HepG2 (cell line): ENCODE measurements at regions not wholly inside any gene's neighbourhood (a gene's known extent, or its start where the extent isn't known, plus 50 kb on each side); places are given as distances from the start of the nearest gene placed in this dataset.

Source experiments
- ATAC-seq: fragments of 200-7000 bp; cut with Tn5 transposase; 3 replicates; pipeline ENCODE4 v1.9.1; 2020; ENCODE audit warnings: mild to moderate bottlenecking, moderate library complexity
- BruUV-seq: library from RNA; stranded (reverse); fragments of 400-500 nt; replicated peaks from 2 replicates; lab custom pipeline; 2021; lab: Mats Ljungman, UMichigan
- CTCF ChIA-PET: fragments of 300-600 bp; formaldehyde crosslinking; extraction: SDS; loops from one replicate; lab custom pipeline; 2021; ENCODE audit warnings: low total read pairs, inconsistent platforms, low intra/inter-chr PET ratio; lab: Yijun Ruan, JAX
- POLR2A ChIA-PET: fragments of 350-600 bp; sonication (Branson Sonifier 250); formaldehyde crosslinking; loops from one replicate; lab custom pipeline; 2020; ENCODE audit warnings: antibody characterized with exemption, inconsistent platforms; lab: Yijun Ruan, JAX
- DNase-seq: peaks from one replicate; pipeline ENCODE4 v3.0.0-alpha.2; 2015; ENCODE audit warnings: low spot score
- FAIRE-seq: peaks from 3 replicates; lab custom pipeline; 2011; peaks lifted over from hg19 to GRCh38; lab: Jason Lieb, UNC
- H2AFZ ChIP-seq: one replicate; pipeline ENCODE4 v1.6.1; 2011; ENCODE audit warnings: low read length, inconsistent platforms
- H3K27ac ChIP-seq: fragments of 300-600 bp; 3 replicates; pipeline ENCODE4 v1.8.0; 2011; ENCODE audit warnings: mixed run types, mild to moderate bottlenecking, mixed read lengths, low read length, inconsistent platforms; ENCODE audit not compliant: insufficient read depth; ENCODE audit errors: extremely low read length
- H3K27me3 ChIP-seq, 2 experiments: fragments of 200-600 bp in 1 of 2; 2 replicates in 1 of 2; 3 replicates in 1 of 2; pipeline versions ENCODE4 v1.6.0 to v1.8.0; 2011; ENCODE audit warnings: low read length in 2 of 2, mild to moderate bottlenecking in 2 of 2, moderate library complexity in 2 of 2, inconsistent platforms in 1 of 2; ENCODE audit not compliant: insufficient read depth in 2 of 2, control insufficient read depth in 1 of 2
- H3K36me3 ChIP-seq, 2 experiments: fragments of 200-600 bp in 1 of 2; replicated peaks in 1 of 2; 2 replicates in 1 of 2; 3 replicates in 1 of 2; pipeline versions ENCODE4 v1.5.1 to v1.8.0; 2011; ENCODE audit warnings: low read length in 2 of 2, inconsistent platforms in 1 of 2; ENCODE audit not compliant: insufficient read depth in 2 of 2, control insufficient read depth in 1 of 2
- H3K4me1 ChIP-seq: 2 replicates; pipeline ENCODE4 v1.5.1; 2012; ENCODE audit warnings: low read length, inconsistent platforms; ENCODE audit not compliant: insufficient read depth
- H3K4me2 ChIP-seq: 2 replicates; pipeline ENCODE4 v1.6.0; 2011; ENCODE audit warnings: low read depth, low read length, inconsistent platforms
- H3K4me3 ChIP-seq, 3 experiments: fragments of 200-600 bp in 1 of 3; sonication (generic), shearing (Covaris generic) in 1 of 3; replicated peaks in 1 of 3; 2 replicates each; pipeline ENCODE4 v1.5.1; 2011 to 2016; ENCODE audit warnings: low read length in 3 of 3, inconsistent platforms in 2 of 3, low read depth in 2 of 3, mild to moderate bottlenecking in 2 of 3, control low read depth in 1 of 3, mixed read lengths in 1 of 3; ENCODE audit not compliant: insufficient read depth in 1 of 3
- H3K79me2 ChIP-seq: one replicate; pipeline ENCODE4 v1.6.1; 2011; ENCODE audit warnings: low read length, inconsistent platforms; ENCODE audit not compliant: insufficient read depth
- H3K9ac ChIP-seq: 2 replicates; pipeline ENCODE4 v1.6.0; 2011; ENCODE audit warnings: mild to moderate bottlenecking, low read depth, low read length, inconsistent platforms; ENCODE audit not compliant: insufficient read depth
- H3K9me3 ChIP-seq: 2 replicates; pipeline ENCODE4 v1.5.1; 2012; ENCODE audit warnings: mild to moderate bottlenecking, low read length
- H4K20me1 ChIP-seq: 2 replicates; pipeline ENCODE4 v1.6.0; 2011; ENCODE audit warnings: inconsistent platforms, mild to moderate bottlenecking, low read length, moderate library complexity; ENCODE audit not compliant: insufficient read depth
- ADNP ChIP-seq: sonication (generic); formaldehyde crosslinking; IDR thresholded peaks from 2 replicates; pipeline ENCODE4 v1.4.0; 2020; ENCODE audit warnings: missing genetic modification reagents
- AGO1 ChIP-seq: fragments of 200-400 bp; formaldehyde crosslinking; IDR thresholded peaks from 2 replicates; pipeline ENCODE4 v1.6.1; 2017; ENCODE audit warnings: mild to moderate bottlenecking, low read depth, low read length, moderate library complexity; ENCODE audit not compliant: poor library complexity, severe bottlenecking
- ASH2L ChIP-seq: fragments of 300-600, 200-600 bp; sonication (generic); IDR thresholded peaks from 2 replicates; pipeline ENCODE4 v1.7.0; 2017; ENCODE audit warnings: low read depth, mild to moderate bottlenecking, moderate library complexity, mixed read lengths, low read length; ENCODE audit not compliant: insufficient read length
- ATRX ChIP-seq: sonication (generic); formaldehyde crosslinking; IDR thresholded peaks from 2 replicates; pipeline ENCODE4 v1.4.0; 2020; ENCODE audit warnings: missing genetic modification reagents, borderline replicate concordance
- HNF4G ChIP-seq, 2 experiments: sonication (generic) in 1 of 2; formaldehyde crosslinking in 1 of 2; IDR thresholded peaks; 2 replicates each; pipeline versions ENCODE4 v1.4.0 to v1.6.1; 2011 to 2020; ENCODE audit warnings: borderline replicate concordance in 2 of 2, low read depth in 2 of 2, mild to moderate bottlenecking in 2 of 2, low read length in 1 of 2, missing genetic modification reagents in 1 of 2, moderate library complexity in 1 of 2
- IRX3 ChIP-seq: sonication (generic); formaldehyde crosslinking; IDR thresholded peaks from 2 replicates; pipeline ENCODE4 v1.8.1; 2023; ENCODE audit warnings: mild to moderate bottlenecking, low read depth, missing genetic modification reagents, borderline replicate concordance
- KDM6A ChIP-seq: IDR thresholded peaks from 2 replicates; pipeline ENCODE4 v1.6.1; 2016; ENCODE audit warnings: low read depth
- KMT2A ChIP-seq: sonication (generic); formaldehyde crosslinking; IDR thresholded peaks from 2 replicates; pipeline ENCODE4 v1.4.0; 2020; ENCODE audit warnings: missing genetic modification reagents
- MAF1 ChIP-seq: sonication (generic); formaldehyde crosslinking; IDR thresholded peaks from 2 replicates; pipeline ENCODE4 v1.5.0; 2020; ENCODE audit warnings: missing genetic modification reagents, borderline replicate concordance
- MAFF ChIP-seq: IDR thresholded peaks from 2 replicates; pipeline ENCODE4 v1.6.1; 2011; ENCODE audit warnings: low read depth, low read length, improper control_type of control experiment
- PBX2 ChIP-seq: IDR thresholded peaks from 2 replicates; pipeline ENCODE4 v1.6.1; 2016; ENCODE audit warnings: control low read depth
- PRDM15 ChIP-seq: sonication (generic); formaldehyde crosslinking; IDR thresholded peaks from 2 replicates; pipeline ENCODE4 v1.4.0; 2020; ENCODE audit warnings: missing genetic modification reagents
- PRPF4 ChIP-seq: fragments of 200-400 bp; formaldehyde crosslinking; IDR thresholded peaks from 2 replicates; pipeline ENCODE4 v1.6.1; 2016; ENCODE audit warnings: low read length, low read depth; ENCODE audit not compliant: poor library complexity, severe bottlenecking
- PTBP1 ChIP-seq: fragments of 200-400 bp; formaldehyde crosslinking; IDR thresholded peaks from 2 replicates; pipeline ENCODE4 v1.6.1; 2018; ENCODE audit warnings: low read length, low read depth; ENCODE audit not compliant: poor library complexity, severe bottlenecking
- TP53 ChIP-seq: sonication (generic); formaldehyde crosslinking; conservative IDR thresholded peaks from 2 replicates; pipeline ENCODE4 v1.4.0; 2020; ENCODE audit warnings: missing genetic modification reagents
- ZBTB1 ChIP-seq: sonication (generic); formaldehyde crosslinking; IDR thresholded peaks from 2 replicates; pipeline ENCODE4 v1.4.0; 2020; ENCODE audit warnings: missing genetic modification reagents, borderline replicate concordance
- ZBTB7B ChIP-seq: sonication (generic); formaldehyde crosslinking; IDR thresholded peaks from 2 replicates; pipeline ENCODE4 v1.4.0; 2020; ENCODE audit warnings: missing genetic modification reagents
- ZFAT ChIP-seq: sonication (generic); formaldehyde crosslinking; conservative IDR thresholded peaks from 2 replicates; pipeline ENCODE4 v1.8.1; 2023; ENCODE audit warnings: missing genetic modification reagents, inconsistent platforms
- ZMAT5 ChIP-seq: sonication (generic); formaldehyde crosslinking; IDR thresholded peaks from 2 replicates; pipeline ENCODE4 v1.5.0; 2020; ENCODE audit warnings: mild to moderate bottlenecking, low read depth, missing genetic modification reagents, borderline replicate concordance
- ZNF3 ChIP-seq: IDR thresholded peaks from 2 replicates; pipeline ENCODE4 v1.7.0; 2017; ENCODE audit warnings: inconsistent platforms
- ZNF441 ChIP-seq: sonication (generic); formaldehyde crosslinking; IDR thresholded peaks from 2 replicates; pipeline ENCODE4 v1.7.0; 2021; ENCODE audit warnings: missing genetic modification reagents, borderline replicate concordance
- WGBS: methylation state at CpG from one replicate; pipeline ENCODE4 v1.1.6; 2017; ENCODE audit warnings: low lambda C conversion rate; 5-methylcytosine and 5-hydroxymethylcytosine counted together
- in situ Hi-C: cut with HindIII; loops from 2 replicates; pipeline ENCODE4 v1.10.0; 2017; ENCODE audit warnings: low pct_unique_long_range_greater_than_20kb; ENCODE audit not compliant: extremely low pct_ligation_motif_present
- intact Hi-C: fragments of 100-400 bp; cut with micrococcal nuclease; formaldehyde crosslinking; loops from one replicate; pipeline ENCODE4 v1.10.0; 2022; ENCODE audit not compliant: unreplicated experiment

- TF ChIP-seq AGO1 (no peak), PTBP1 (no peak), ADNP (CRISPR knock-in tag) (no peak), ASH2L (no peak), MAF1 (CRISPR knock-in tag) (no peak), PRPF4 (no peak), PRDM15 (no peak)
Observed at GRCh38 chr13:39129213-39129612, 91.0 kb downstream of the NHLRC3 start (continued).

- Histone ChIP-seq H3K79me2 (no peaks in the 10 kb centered on the region), H3K4me3 (no peak overlapping the region), H4K20me1 (no peaks in the 10 kb centered on the region), H3K4me2 (no peak overlapping the region), H3K27me3 (no peaks in the 10 kb centered on the region), H3K9me3 (no peaks in the 10 kb centered on the region), H2AFZ (no peak overlapping the region), H3K9ac (no peak overlapping the region), H3K4me1 (no peaks in the 10 kb centered on the region), H3K36me3 (no peaks in the 10 kb centered on the region), H3K27ac (no peak overlapping the region)
- intact Hi-C loops (no loop called here), in situ Hi-C loops (no loop called here)
- ChIA-PET CTCF (no interaction called here), POLR2A (no interaction called here)
- no peak for DNase-seq
- BruUV-seq, result no TSS peak
- no peak for ATAC-seq
- no peak for FAIRE-seq
- WGBS, result 9% methylated on average over 8 of the region's 8 CpGs
- TF ChIP-seq TP53 (CRISPR knock-in tag), result no peak
- no peak for TF ChIP-seq ZFAT (CRISPR knock-in tag)
- no peak for TF ChIP-seq KDM6A (CRISPR knock-in tag)
- no peak for TF ChIP-seq ZNF3 (CRISPR knock-in tag)
- TF ChIP-seq ZMAT5 (CRISPR knock-in tag), result no peak
- no peak for TF ChIP-seq ZBTB7B (CRISPR knock-in tag)
- no peak for TF ChIP-seq HNF4G (IDR thresholded peaks at IDR 0.05; ENCODE audit: borderline replicate concordance, low read depth, low read length)
- TF ChIP-seq HNF4G (CRISPR knock-in tag; IDR thresholded peaks at IDR 0.05; ENCODE audit: borderline replicate concordance, low read depth), result no peak
- TF ChIP-seq KMT2A, result no peak
- TF ChIP-seq PBX2 (CRISPR knock-in tag), result no peak
- TF ChIP-seq ZNF441 (CRISPR knock-in tag), result no peak
- no peak for TF ChIP-seq MAFF
- no peak for TF ChIP-seq ZBTB1
- no peak for TF ChIP-seq ATRX (CRISPR knock-in tag)
- no peak for TF ChIP-seq IRX3 (CRISPR knock-in tag)
Observed at GRCh38 chr13:39130301-39130700, 92.0 kb downstream of the NHLRC3 start.
